DND-41 (cell line): ENCODE measurements at regions not wholly inside any gene's neighbourhood (a gene's known extent, or its start where the extent isn't known, plus 50 kb on each side); places are given as distances from the start of the nearest gene placed in this dataset.

Experiments used
- CTCF ChIP-seq: IDR thresholded peaks from 2 replicates; pipeline ENCODE4 v1.5.1; 2012; ENCODE audit warnings: borderline replicate concordance, low read length, moderate library complexity, mild to moderate bottlenecking; ENCODE audit not compliant: poor library complexity, severe bottlenecking; ENCODE audit errors: extremely low read depth
- EZH2 ChIP-seq: IDR thresholded peaks from 3 replicates; pipeline ENCODE4 v1.6.1; 2012; ENCODE audit warnings: borderline replicate concordance, low read depth, mild to moderate bottlenecking, moderate library complexity, low read length, inconsistent platforms; ENCODE audit not compliant: severe bottlenecking

DNA sequence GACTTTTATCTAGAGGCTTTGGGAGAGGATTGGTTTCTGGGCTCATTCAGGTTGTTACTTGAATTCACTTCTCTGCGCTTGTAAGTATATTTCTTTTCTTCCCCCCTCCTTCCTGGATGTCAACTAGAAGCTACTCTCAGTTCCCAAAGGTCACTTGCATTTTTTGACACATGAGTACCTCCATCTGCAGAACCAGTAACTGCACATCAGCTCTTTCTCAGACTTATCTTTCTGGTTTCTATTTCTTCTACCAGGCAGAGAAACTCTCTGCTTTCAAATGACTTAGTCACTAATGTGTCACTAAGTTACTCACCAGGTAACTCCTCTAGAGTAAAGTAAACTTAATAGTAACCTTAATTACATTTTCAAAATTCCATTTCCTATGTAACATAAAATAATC lies 773.0 kb upstream of the LUZP2 start:
- TF ChIP-seq EZH2: no peak
- TF ChIP-seq CTCF: no peak
